Mesendoderm (in vitro differentiated cells): ENCODE measurements at regions not wholly inside any gene's neighbourhood (a gene's known extent, or its start where the extent isn't known, plus 50 kb on each side); places are given as distances from the start of the nearest gene placed in this dataset.

Experiments used
- DNase-seq: peaks from one replicate; pipeline ENCODE4 v3.0.0; 2013
- H2AK5ac ChIP-seq: 2 replicates; pipeline ENCODE4 v1.6.1; 2013; ENCODE audit warnings: low read length, inconsistent platforms
- H2BK120ac ChIP-seq: 2 replicates; pipeline ENCODE4 v1.6.1; 2013; ENCODE audit warnings: low read depth, mild to moderate bottlenecking, low read length, moderate library complexity, mixed read lengths
- H2BK15ac ChIP-seq: replicated peaks from 2 replicates; pipeline ENCODE4 v1.6.1; 2013; ENCODE audit warnings: low read depth, mild to moderate bottlenecking, moderate library complexity
- H2BK5ac ChIP-seq: 2 replicates; pipeline ENCODE4 v1.6.1; 2013; ENCODE audit warnings: low read length, inconsistent platforms
- H3K18ac ChIP-seq: 2 replicates; pipeline ENCODE4 v1.6.1; 2013; ENCODE audit warnings: mild to moderate bottlenecking, low read length, mixed read lengths
- H3K23ac ChIP-seq: one replicate; pipeline ENCODE4 v1.6.1; 2013; ENCODE audit warnings: low read length
- H3K27ac ChIP-seq: 2 replicates; pipeline ENCODE4 v1.5.1; 2013; ENCODE audit warnings: low read depth, mild to moderate bottlenecking, inconsistent platforms, low read length, moderate library complexity
- H3K27me3 ChIP-seq: 2 replicates; pipeline ENCODE4 v1.6.1; 2013; ENCODE audit warnings: low read length, control low read depth, mild to moderate bottlenecking, inconsistent platforms; ENCODE audit not compliant: insufficient read depth, poor library complexity
- H3K36me3 ChIP-seq: 2 replicates; pipeline ENCODE4 v1.6.1; 2013; ENCODE audit warnings: low read length, inconsistent platforms; ENCODE audit not compliant: control insufficient read depth, insufficient read depth
- H3K4ac ChIP-seq: one replicate; pipeline ENCODE4 v1.6.1; 2013; ENCODE audit warnings: low read depth, mild to moderate bottlenecking, low read length, moderate library complexity
- H3K4me1 ChIP-seq: 2 replicates; pipeline ENCODE4 v1.6.1; 2013; ENCODE audit warnings: low read depth, low read length, inconsistent platforms; ENCODE audit not compliant: control insufficient read depth
- H3K4me2 ChIP-seq: 2 replicates; pipeline ENCODE4 v1.6.1; 2013; ENCODE audit warnings: low read length
- H3K4me3 ChIP-seq: 2 replicates; pipeline ENCODE4 v1.5.1; 2013; ENCODE audit warnings: mild to moderate bottlenecking, low read length
- H3K56ac ChIP-seq: one replicate; pipeline ENCODE4 v1.6.1; 2013; ENCODE audit warnings: low read length
- H3K79me1 ChIP-seq: 2 replicates; pipeline ENCODE4 v1.6.1; 2013; ENCODE audit warnings: low read length, inconsistent platforms
- H3K79me2 ChIP-seq: 2 replicates; pipeline ENCODE4 v1.6.1; 2013; ENCODE audit warnings: mild to moderate bottlenecking, low read length; ENCODE audit not compliant: control insufficient read depth, insufficient read depth
- H3K9ac ChIP-seq: 2 replicates; pipeline ENCODE4 v1.6.1; 2013; ENCODE audit warnings: low read length, inconsistent platforms
- H4K5ac ChIP-seq: one replicate; pipeline ENCODE4 v1.6.1; 2013; ENCODE audit warnings: low read length
- H4K8ac ChIP-seq: one replicate; pipeline ENCODE4 v1.6.1; 2013; ENCODE audit warnings: low read depth, mild to moderate bottlenecking, control low read depth, low read length, moderate library complexity
- WGBS: extraction: QIAGEN DNeasy Blood & Tissue Kit; methylation state at CpG from one replicate; pipeline ENCODE4 v1.1.7; 2013; ENCODE audit warnings: low lambda C conversion rate, missing lambda C conversion rate; ENCODE audit not compliant: insufficient coverage; ENCODE audit errors: extremely low coverage; 5-methylcytosine and 5-hydroxymethylcytosine counted together

- no peaks in the 10 kb centered on the region for H3K79me1 ChIP-seq
- no peak overlapping the region for H2BK5ac ChIP-seq
- no peaks in the 10 kb centered on the region for H3K4me1 ChIP-seq
- no peak overlapping the region for H4K8ac ChIP-seq
- H3K27me3 ChIP-seq, result no peaks in the 10 kb centered on the region
- H3K79me2 ChIP-seq, result no peaks in the 10 kb centered on the region
- no peak overlapping the region for H3K18ac ChIP-seq
- no peak for DNase-seq
- no peak overlapping the region for H3K56ac ChIP-seq
- no peak overlapping the region for H3K4me3 ChIP-seq
- H3K27ac ChIP-seq, result no peak overlapping the region
- no peak overlapping the region for H3K23ac ChIP-seq
- H4K5ac ChIP-seq, result no peak overlapping the region
- no peak overlapping the region for H2BK15ac ChIP-seq
- H2BK120ac ChIP-seq, result no peak overlapping the region
- H3K4me2 ChIP-seq, result no peak overlapping the region
- no peak overlapping the region for H2AK5ac ChIP-seq
- no peaks in the 10 kb centered on the region for H3K36me3 ChIP-seq
- WGBS, result no CpG with 5 or more reads among the region's 2 CpGs
- H3K4ac ChIP-seq, result no peak overlapping the region
- H3K9ac ChIP-seq, result no peak overlapping the region
Observed at GRCh38 chr14:97337670-97338069, 540.5 kb downstream of the VRK1 start.

DNA sequence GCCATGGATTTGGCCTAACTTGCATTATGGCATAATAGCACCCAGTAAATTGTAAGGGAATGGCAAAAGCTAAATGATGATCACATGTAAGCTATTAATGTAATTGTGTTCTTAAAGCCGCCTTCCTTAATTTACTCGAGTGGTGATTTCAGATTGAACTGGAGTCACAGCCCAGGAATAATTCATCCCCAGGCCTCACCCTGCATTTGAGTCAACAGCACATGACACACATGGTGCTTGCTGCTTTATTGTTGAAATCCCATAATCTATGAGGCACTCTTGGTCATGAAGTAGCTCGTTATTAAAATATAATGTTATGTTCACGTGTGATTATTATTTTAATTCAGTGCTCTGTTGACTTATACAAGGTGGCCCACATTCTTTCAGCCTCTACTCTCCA, 547.5 kb downstream of the VRK1 start:
- H3K79me1 ChIP-seq, result no peaks in the 10 kb centered on the region
- no peaks in the 10 kb centered on the region for H3K27me3 ChIP-seq
- H3K23ac ChIP-seq, result no peak overlapping the region
- DNase-seq, result no peak
- H3K4me2 ChIP-seq, result no peak overlapping the region
- no peaks in the 10 kb centered on the region for H3K79me2 ChIP-seq
- WGBS, result no CpG with 5 or more reads among the region's 4 CpGs
- no peak overlapping the region for H3K4me3 ChIP-seq
- no peak overlapping the region for H4K8ac ChIP-seq
- no peak overlapping the region for H3K18ac ChIP-seq
- H2BK5ac ChIP-seq, result no peak overlapping the region
- H3K4me1 ChIP-seq, result no peaks in the 10 kb centered on the region
- no peak overlapping the region for H2AK5ac ChIP-seq
- H3K27ac ChIP-seq, result no peak overlapping the region
- no peak overlapping the region for H3K9ac ChIP-seq
- no peak overlapping the region for H3K4ac ChIP-seq
- no peak overlapping the region for H3K56ac ChIP-seq
- H3K36me3 ChIP-seq, result no peaks in the 10 kb centered on the region
- no peak overlapping the region for H2BK15ac ChIP-seq
- no peak overlapping the region for H4K5ac ChIP-seq
- H2BK120ac ChIP-seq, result no peak overlapping the region

GRCh38 chr14:97346675-97347074, 549.5 kb downstream of the VRK1 start:
- Histone ChIP-seq H3K27me3 (no peaks in the 10 kb centered on the region), H3K27ac (no peak overlapping the region), H3K4me1 (no peaks in the 10 kb centered on the region), H4K5ac (no peak overlapping the region), H3K4me3 (no peak overlapping the region), H3K56ac (no peak overlapping the region), H3K23ac (no peak overlapping the region), H3K4ac (no peak overlapping the region), H2BK15ac (no peak overlapping the region), H2AK5ac (no peak overlapping the region), H2BK5ac (no peak overlapping the region), H2BK120ac (no peak overlapping the region), H3K79me2 (no peaks in the 10 kb centered on the region), H4K8ac (no peak overlapping the region), H3K9ac (no peak overlapping the region), H3K18ac (no peak overlapping the region), H3K4me2 (no peak overlapping the region), H3K79me1 (no peaks in the 10 kb centered on the region), H3K36me3 (no peaks in the 10 kb centered on the region)
- peak; percentile 7 for DNase-seq
- no CpG with 5 or more reads among the region's 3 CpGs for WGBS

- Histone ChIP-seq H2BK15ac (no peak overlapping the region), H2AK5ac (no peak overlapping the region), H2BK120ac (no peak overlapping the region), H3K4me1 (no peaks in the 10 kb centered on the region), H3K4ac (no peak overlapping the region), H3K9ac (no peak overlapping the region), H3K4me2 (no peak overlapping the region), H3K23ac (no peak overlapping the region), H4K8ac (no peak overlapping the region), H3K79me1 (no peaks in the 10 kb centered on the region), H3K56ac (no peak overlapping the region), H2BK5ac (no peak overlapping the region), H3K79me2 (no peaks in the 10 kb centered on the region), H3K18ac (no peak overlapping the region), H3K4me3 (no peak overlapping the region), H4K5ac (no peak overlapping the region), H3K27ac (no peak overlapping the region), H3K27me3 (no peaks in the 10 kb centered on the region), H3K36me3 (no peaks in the 10 kb centered on the region)
- no peak for DNase-seq
- WGBS, result no CpG with 5 or more reads among the region's 3 CpGs
Observed at GRCh38 chr14:97349463-97349862, 552.3 kb downstream of the VRK1 start.

GRCh38 chr14:97349946-97350345, 552.8 kb downstream of the VRK1 start:
- Histone ChIP-seq H2BK5ac (no peak overlapping the region), H3K4me2 (no peak overlapping the region), H3K4me3 (no peak overlapping the region), H2BK15ac (no peak overlapping the region), H3K23ac (no peak overlapping the region), H4K5ac (no peak overlapping the region), H3K4ac (no peak overlapping the region), H3K36me3 (no peaks in the 10 kb centered on the region), H3K27ac (no peak overlapping the region), H3K56ac (no peak overlapping the region), H4K8ac (no peak overlapping the region), H3K4me1 (no peaks in the 10 kb centered on the region), H3K79me2 (no peaks in the 10 kb centered on the region), H2AK5ac (no peak overlapping the region), H2BK120ac (no peak overlapping the region), H3K18ac (no peak overlapping the region), H3K79me1 (no peaks in the 10 kb centered on the region), H3K27me3 (no peaks in the 10 kb centered on the region), H3K9ac (no peak overlapping the region)
- WGBS, result no CpG with 5 or more reads among the region's 3 CpGs
- DNase-seq, result no peak

GRCh38 chr14:97350415-97350814, 553.2 kb downstream of the VRK1 start:
- no peaks in the 10 kb centered on the region for H3K4me1 ChIP-seq
- H4K5ac ChIP-seq, result no peak overlapping the region
- no peak overlapping the region for H3K18ac ChIP-seq
- no peak overlapping the region for H3K23ac ChIP-seq
- no peak overlapping the region for H2AK5ac ChIP-seq
- no peak overlapping the region for H3K4me2 ChIP-seq
- no peak overlapping the region for H3K27ac ChIP-seq
- H3K79me2 ChIP-seq, result no peaks in the 10 kb centered on the region
- H3K9ac ChIP-seq, result no peak overlapping the region
- no peak overlapping the region for H3K4me3 ChIP-seq
- H4K8ac ChIP-seq, result no peak overlapping the region
- no peak overlapping the region for H3K56ac ChIP-seq
- no peak for DNase-seq
- no peaks in the 10 kb centered on the region for H3K27me3 ChIP-seq
- H2BK120ac ChIP-seq, result no peak overlapping the region
- WGBS, result no CpG with 5 or more reads among the region's 2 CpGs
- no peak overlapping the region for H3K4ac ChIP-seq
- no peaks in the 10 kb centered on the region for H3K36me3 ChIP-seq
- no peak overlapping the region for H2BK5ac ChIP-seq
- H3K79me1 ChIP-seq, result no peaks in the 10 kb centered on the region
- no peak overlapping the region for H2BK15ac ChIP-seq
